ENCODE measurements at regions not wholly inside any gene's neighbourhood (a gene's known extent, or its start where the extent isn't known, plus 50 kb on each side); places are given as distances from the start of the nearest gene placed in this dataset.

- in situ Hi-C loops (cut with MboI; ENCODE audit: low sequenced_read_pairs), result no loop called here
- Histone ChIP-seq H2AK5ac (ENCODE audit: low read depth, low read length) (no peak overlapping the region), H3K56ac (ENCODE audit: extremely low read depth, insufficient read depth, low read length) (no peak overlapping the region), H4K5ac (ENCODE audit: low read depth, low read length) (no peak overlapping the region), H3K79me1 (ENCODE audit: low read depth in 1 of 2, low read length in 2 of 2) (no peaks in the 10 kb centered on the region), H3K36me3 (ENCODE audit: control insufficient read depth, insufficient read depth, low read length) (no peaks in the 10 kb centered on the region), H3K9ac (ENCODE audit: low read depth, low read length) (no peak overlapping the region), H3K27ac (ENCODE audit: insufficient read depth, low read length) (no peak overlapping the region), H2AK9ac (replicated peaks; ENCODE audit: low read depth, low read length, poor library complexity) (no peak overlapping the region), H3K23ac (ENCODE audit: low read depth, low read length) (no peak overlapping the region), H3K27me3 (ENCODE audit: control insufficient read depth, insufficient read depth, low read length) (no peaks in the 10 kb centered on the region), H3K18ac (ENCODE audit: low read depth, low read length) (no peak overlapping the region), H2BK120ac (ENCODE audit: low read depth, low read length) (no peak overlapping the region), H3K4me1 (ENCODE audit: control insufficient read depth, insufficient read depth, low read length) (no peaks in the 10 kb centered on the region), H4K20me1 (ENCODE audit: insufficient read depth, low read length) (no peaks in the 10 kb centered on the region), H4K91ac (ENCODE audit: insufficient read depth, low read depth, low read length) (no peak overlapping the region), H4K8ac (ENCODE audit: low read depth in 2 of 2, low read length in 2 of 2) (no peak overlapping the region), H2BK5ac (ENCODE audit: low read depth, low read length, poor library complexity, severe bottlenecking) (no peak overlapping the region), H3K4me3 (ENCODE audit: insufficient read depth, low read depth, low read length) (no peak overlapping the region), H3K14ac (replicated peaks; ENCODE audit: low read depth, low read length) (no peak overlapping the region), H3K9me1 (ENCODE audit: insufficient read depth, low read length) (no peaks in the 10 kb centered on the region), H3K9me3 (ENCODE audit: control insufficient read depth, insufficient read depth, low read length) (no peaks in the 10 kb centered on the region), H2AFZ (replicated peaks; ENCODE audit: low read length, poor library complexity) (no peak overlapping the region), H3K4ac (ENCODE audit: low read depth, low read length) (no peak overlapping the region), H2BK20ac (ENCODE audit: low read depth, low read length) (no peak overlapping the region), H2BK15ac (ENCODE audit: low read depth, low read length) (no peak overlapping the region), H3K4me2 (ENCODE audit: low read depth, low read length) (no peak overlapping the region)
- intact Hi-C loops (cut with micrococcal nuclease), result no loop called here
- TF ChIP-seq, protein P1, sequence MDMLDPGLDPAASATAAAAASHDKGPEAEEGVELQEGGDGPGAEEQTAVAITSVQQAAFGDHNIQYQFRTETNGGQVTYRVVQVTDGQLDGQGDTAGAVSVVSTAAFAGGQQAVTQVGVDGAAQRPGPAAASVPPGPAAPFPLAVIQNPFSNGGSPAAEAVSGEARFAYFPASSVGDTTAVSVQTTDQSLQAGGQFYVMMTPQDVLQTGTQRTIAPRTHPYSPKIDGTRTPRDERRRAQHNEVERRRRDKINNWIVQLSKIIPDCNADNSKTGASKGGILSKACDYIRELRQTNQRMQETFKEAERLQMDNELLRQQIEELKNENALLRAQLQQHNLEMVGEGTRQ (IDR thresholded peaks at IDR 0.05; ENCODE audit: low read depth, low read length), result no peak
- no peak for TF ChIP-seq RFX5 (IDR thresholded peaks at IDR 0.05; ENCODE audit: low read depth, low read length)
- no peak for TF ChIP-seq CHD1 (IDR thresholded peaks at IDR 0.05; ENCODE audit: low read depth, low read length)
- no peak for TF ChIP-seq FOS (IDR thresholded peaks at IDR 0.05; ENCODE audit: low read depth, low read length)
- no peak for TF ChIP-seq RAD21 (IDR thresholded peaks at IDR 0.05; ENCODE audit: low read length)
- no peak for TF ChIP-seq CTCF (conservative IDR thresholded peaks at IDR 0.05; ENCODE audit: low read depth, low read length)
- peak; percentile 13 for DNase-seq
- no CpG with 5 or more reads among the region's 1 CpG for WGBS, 2 experiments (ENCODE audit: extremely low coverage in 2 of 2, insufficient read length in 1 of 2)
- dilution Hi-C loops (cut with HindIII; ENCODE audit: low sequenced_read_pairs, unreplicated experiment), result no loop called here
- ChIA-PET POLR2A (ENCODE audit: unreplicated experiment) (no interaction called here), CTCF (no interaction called here)
- no peak for ATAC-seq (ENCODE audit: low read depth)
- no TSS peak for BruUV-seq (replicated peaks)
Observed at GRCh38 chr13:62663767-62664166, 1248.1 kb upstream of the PCDH20 start.
